GM12865 (cell line): ENCODE measurements at regions not wholly inside any gene's neighbourhood (a gene's known extent, or its start where the extent isn't known, plus 50 kb on each side); places are given as distances from the start of the nearest gene placed in this dataset.

ENCODE experiments used
- DNase-seq: peaks from one replicate; pipeline ENCODE4 v3.0.0; 2010; ENCODE audit warnings: low read depth
- H3K4me3 ChIP-seq: 2 replicates; pipeline ENCODE4 v1.5.1; 2011; ENCODE audit warnings: mild to moderate bottlenecking, low read depth, low read length, control low read depth
- TF ChIP-seq, protein P1 (sequence below): IDR thresholded peaks from 2 replicates; pipeline ENCODE4 v1.5.1; 2011; ENCODE audit warnings: low read length, control low read depth, low read depth, inconsistent platforms; ENCODE audit not compliant: insufficient read depth; ENCODE audit errors: missing control alignments

DNA sequence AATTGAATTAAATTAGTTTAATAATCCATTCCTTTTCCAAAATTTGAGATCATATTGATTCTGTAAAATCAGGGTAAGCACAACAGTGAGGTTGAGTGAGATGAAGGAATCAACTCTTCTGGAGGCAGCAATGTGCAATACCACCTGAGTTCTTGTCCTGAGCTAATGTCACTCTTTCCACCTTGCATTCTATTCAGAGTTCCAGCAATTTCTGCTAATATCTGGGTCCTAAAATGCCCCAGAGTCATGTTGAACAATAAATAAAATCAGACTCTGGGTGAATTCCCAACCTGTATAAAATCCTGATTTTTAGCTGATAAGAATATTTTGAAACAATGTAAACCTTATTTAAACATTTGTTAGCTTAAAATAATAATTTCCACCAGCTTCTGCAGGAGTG, 590.8 kb upstream of the ADGRB3 start:
- TF ChIP-seq, protein P1, sequence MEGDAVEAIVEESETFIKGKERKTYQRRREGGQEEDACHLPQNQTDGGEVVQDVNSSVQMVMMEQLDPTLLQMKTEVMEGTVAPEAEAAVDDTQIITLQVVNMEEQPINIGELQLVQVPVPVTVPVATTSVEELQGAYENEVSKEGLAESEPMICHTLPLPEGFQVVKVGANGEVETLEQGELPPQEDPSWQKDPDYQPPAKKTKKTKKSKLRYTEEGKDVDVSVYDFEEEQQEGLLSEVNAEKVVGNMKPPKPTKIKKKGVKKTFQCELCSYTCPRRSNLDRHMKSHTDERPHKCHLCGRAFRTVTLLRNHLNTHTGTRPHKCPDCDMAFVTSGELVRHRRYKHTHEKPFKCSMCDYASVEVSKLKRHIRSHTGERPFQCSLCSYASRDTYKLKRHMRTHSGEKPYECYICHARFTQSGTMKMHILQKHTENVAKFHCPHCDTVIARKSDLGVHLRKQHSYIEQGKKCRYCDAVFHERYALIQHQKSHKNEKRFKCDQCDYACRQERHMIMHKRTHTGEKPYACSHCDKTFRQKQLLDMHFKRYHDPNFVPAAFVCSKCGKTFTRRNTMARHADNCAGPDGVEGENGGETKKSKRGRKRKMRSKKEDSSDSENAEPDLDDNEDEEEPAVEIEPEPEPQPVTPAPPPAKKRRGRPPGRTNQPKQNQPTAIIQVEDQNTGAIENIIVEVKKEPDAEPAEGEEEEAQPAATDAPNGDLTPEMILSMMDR: no peak
- H3K4me3 ChIP-seq: no peak overlapping the region
- DNase-seq: no peak

DNA sequence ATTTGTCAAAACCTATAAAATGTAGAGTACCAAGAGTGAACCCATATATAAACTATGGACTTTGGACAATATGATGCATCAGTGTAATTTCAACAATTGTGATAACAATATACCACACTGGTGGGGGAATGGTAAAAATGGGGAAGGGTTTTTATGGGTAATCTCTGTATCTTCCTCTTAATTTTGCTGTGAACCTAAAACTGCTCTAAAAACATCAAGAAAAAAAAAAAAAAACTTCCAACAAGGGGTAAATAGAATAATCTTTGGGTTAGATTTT, 592.0 kb upstream of the ADGRB3 start:
- TF ChIP-seq, protein P1: no peak
- DNase-seq: no peak
- H3K4me3 ChIP-seq: no peak overlapping the region

DNA sequence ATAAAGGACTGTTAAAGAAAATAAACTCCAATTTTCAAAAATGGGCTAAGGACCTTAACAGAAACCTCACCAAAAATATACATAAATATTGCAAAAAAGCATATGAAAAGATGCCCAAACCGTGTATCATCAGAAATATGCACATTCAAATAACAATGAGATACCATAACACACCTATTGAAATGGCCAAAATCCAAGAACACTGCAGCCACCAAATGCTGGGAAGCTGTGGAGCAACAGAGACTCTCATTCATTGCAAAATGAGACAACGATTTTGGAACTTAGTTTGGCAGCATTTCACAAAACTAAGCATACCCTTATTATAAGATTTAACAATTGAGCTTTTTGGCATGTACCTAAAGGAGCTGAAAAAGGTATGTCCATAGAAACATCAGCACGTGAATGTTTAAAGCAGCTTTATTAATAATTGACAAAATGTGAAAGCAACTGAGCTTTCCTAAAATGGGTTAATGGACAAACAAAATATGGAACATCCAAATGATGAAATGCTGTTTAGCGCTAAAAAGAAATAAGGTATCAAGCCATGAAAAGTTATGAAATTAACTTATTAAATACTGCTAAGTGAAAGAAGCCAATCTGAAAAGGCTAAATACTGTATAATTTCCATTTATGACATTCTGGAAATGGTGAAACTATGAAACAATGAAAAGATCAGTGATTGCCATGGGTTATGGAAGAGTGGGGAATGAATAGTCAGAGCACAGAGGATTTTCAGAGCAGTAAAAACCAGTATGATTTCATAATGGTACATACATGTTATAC, 592.6 kb upstream of the ADGRB3 start:
- TF ChIP-seq, protein P1: no peak
- no peak for DNase-seq

DNA sequence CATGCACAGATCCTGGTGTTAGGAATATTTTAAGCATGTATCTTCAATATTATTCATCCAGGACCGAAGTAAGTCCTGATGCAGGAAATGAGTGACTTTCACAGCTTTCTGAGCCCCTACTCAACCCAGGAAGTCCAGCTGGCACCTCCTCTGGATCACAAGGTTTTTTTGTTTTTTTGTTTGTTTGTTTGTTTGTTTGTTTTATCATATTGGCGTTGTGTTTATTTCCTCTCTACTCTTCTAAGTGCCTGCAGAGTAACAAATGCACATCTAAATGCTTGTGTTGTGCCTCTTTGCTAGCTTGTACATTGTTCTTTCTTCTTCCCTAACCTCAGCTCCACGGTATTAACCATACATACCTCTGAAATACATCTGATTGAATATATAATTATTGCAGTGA, 594.3 kb upstream of the ADGRB3 start:
- H3K4me3 ChIP-seq: peak overlapping the region; percentile 35
- DNase-seq: no peak
- TF ChIP-seq, protein P1: no peak

More for the DNA sequence above, 592.6 kb upstream of the ADGRB3 start:
- H3K4me3 ChIP-seq: no peak overlapping the region

DNA sequence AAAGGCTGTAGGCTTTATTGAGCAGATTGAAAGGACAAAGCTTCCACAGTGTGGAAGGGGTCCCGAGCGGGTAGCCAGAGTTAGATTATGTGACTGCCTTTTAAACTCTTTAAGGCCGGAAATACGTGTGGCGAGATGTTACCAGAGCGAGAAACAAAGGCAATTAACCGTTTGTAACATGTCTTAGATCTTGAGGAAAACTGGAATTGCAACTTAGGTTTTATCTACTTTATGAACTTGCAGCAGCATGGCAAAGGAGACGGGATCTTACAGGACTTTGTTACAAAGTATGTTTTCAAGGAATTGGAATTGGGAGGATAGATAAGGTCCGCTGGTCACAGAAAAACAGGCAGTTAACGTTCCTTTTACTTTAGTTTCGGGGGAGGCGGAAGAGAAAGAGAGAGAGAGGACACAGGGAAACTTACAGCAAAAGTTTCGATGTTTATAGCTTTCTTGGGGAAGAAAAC, 594.7 kb upstream of the ADGRB3 start:
- TF ChIP-seq, protein P1: no peak
- peak overlapping the region; percentile 35 for H3K4me3 ChIP-seq
- DNase-seq: no peak

DNA sequence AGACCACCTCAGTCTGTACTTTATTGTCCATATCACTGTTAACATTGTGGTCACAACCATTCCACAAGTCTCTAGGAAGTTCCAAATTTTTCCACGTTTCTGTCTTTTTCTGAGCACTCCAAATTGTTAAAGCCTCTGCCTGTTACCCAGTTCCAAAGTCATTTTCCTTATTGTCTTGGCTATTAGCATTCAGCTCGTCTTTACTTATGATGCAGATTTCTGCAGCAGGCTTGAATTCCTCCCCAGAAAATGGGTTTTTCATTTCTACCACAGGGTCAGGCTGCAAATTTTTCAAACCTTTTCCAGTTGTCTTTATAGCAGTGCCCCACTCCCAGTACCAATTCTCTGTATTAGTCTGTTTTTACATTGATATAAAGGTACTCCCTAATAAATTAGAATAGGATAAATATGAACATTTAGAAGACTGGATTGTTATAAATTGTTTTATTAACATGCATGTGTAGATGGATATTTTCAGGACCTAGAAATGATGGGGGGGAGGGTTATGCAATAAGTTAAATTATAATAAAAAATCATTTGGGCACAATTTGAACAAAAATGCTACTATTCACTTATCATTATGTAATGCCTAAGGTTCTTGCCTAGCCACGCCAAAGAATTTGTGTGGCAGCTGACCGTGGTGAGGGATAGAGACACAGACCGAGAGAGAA, 595.3 kb upstream of the ADGRB3 start:
- TF ChIP-seq, protein P1: no peak
- H3K4me3 ChIP-seq: peak overlapping the region; percentile 35; the same call in 1 of the 2 replicates
- DNase-seq: no peak
